Activated B cell treated with CpG ODN at 0.5 μM for 24 hours (primary cell): ENCODE measurements at regions not wholly inside any gene's neighbourhood (a gene's known extent, or its start where the extent isn't known, plus 50 kb on each side); places are given as distances from the start of the nearest gene placed in this dataset.

Source experiments
- ATAC-seq: fragments of 200-7000 bp; cut with Tn5 transposase; one replicate; pipeline ENCODE4 v1.10.0; 2021; ENCODE audit warnings: low read depth, mild to moderate bottlenecking, moderate library complexity
- CTCF ChIA-PET: fragments of 350-600 bp; sonication (Branson Sonifier 250); formaldehyde crosslinking; loops from one replicate; lab custom pipeline; 2021; ENCODE audit warnings: antibody characterized with exemption; lab: Charles Lee
- POLR2A ChIA-PET: fragments of 350-600 bp; sonication (Branson Sonifier 250); formaldehyde crosslinking; loops from one replicate; lab custom pipeline; 2021; ENCODE audit warnings: antibody characterized with exemption; lab: Charles Lee
- DNase-seq: peaks from one replicate; pipeline ENCODE4 v3.0.0; 2022
- H3K27ac Mint-ChIP-seq: one replicate; pipeline ENCODE4 v1.8.0; 2020; ENCODE audit warnings: mixed read lengths
- H3K27me3 Mint-ChIP-seq: one replicate; pipeline ENCODE4 v1.8.0; 2021; ENCODE audit warnings: mixed read lengths
- H3K36me3 Mint-ChIP-seq: one replicate; pipeline ENCODE4 v1.8.0; 2021; ENCODE audit warnings: low read depth, mixed read lengths
- H3K4me1 Mint-ChIP-seq: one replicate; pipeline ENCODE4 v1.8.0; 2021; ENCODE audit warnings: mixed read lengths
- H3K4me3 Mint-ChIP-seq: one replicate; pipeline ENCODE4 v1.8.0; 2020; ENCODE audit warnings: mild to moderate bottlenecking, mixed read lengths
- H3K9me3 Mint-ChIP-seq: one replicate; pipeline ENCODE4 v1.8.0; 2020; ENCODE audit warnings: mixed read lengths
- intact Hi-C: fragments of 100-400 bp; cut with micrococcal nuclease; formaldehyde crosslinking; loops from one replicate; pipeline ENCODE4 v1.15.1; 2024
- TF ChIP-seq, protein P1 (sequence below): fragments of 200-600 bp; IDR thresholded peaks from one replicate; pipeline ENCODE4 v1.8.0; 2022; ENCODE audit warnings: antibody characterized with exemption, mild to moderate bottlenecking

DNA sequence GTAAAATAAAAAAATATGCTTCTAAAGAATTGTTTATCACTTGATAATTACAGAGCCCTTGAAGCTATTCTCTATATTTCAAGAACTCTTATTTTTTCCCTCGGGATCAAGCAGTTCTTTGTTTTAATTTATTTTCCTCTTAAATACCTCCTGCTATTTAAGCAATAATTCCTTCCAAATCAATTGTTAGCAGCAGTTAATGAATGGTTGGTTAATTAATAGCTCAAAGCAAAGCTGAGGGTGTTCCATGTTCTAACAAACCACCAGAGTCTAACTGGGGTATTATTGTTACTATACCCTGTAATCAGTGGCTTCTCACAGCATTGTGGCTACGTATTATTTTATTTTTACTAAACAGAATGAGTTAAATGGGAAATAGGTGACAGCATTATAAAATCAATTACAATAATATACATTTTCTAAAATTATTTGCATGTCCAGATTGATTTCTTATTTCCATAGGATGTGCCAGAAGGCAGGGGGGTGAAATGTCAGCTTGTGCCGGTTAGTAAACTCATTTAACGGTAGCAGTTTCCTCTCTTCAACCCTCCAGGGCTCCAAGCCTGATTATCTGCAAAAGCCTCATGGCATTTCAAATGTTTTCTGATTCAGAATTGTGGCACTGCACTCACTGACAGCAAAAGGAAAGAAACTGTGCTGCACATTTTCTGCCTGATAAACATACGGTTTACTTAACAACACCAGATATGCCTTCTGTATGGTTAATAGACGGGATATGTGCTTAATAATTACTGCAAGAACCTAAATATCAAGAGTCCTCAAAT lies 286.9 kb upstream of the EMCN start:
- Mint-ChIP-seq H3K4me3 (no peak overlapping the region), H3K27ac (no peak overlapping the region), H3K27me3 (peaks cover 4% of the 10 kb centered on the region), H3K9me3 (no peaks in the 10 kb centered on the region), H3K36me3 (no peaks in the 10 kb centered on the region), H3K4me1 (no peaks in the 10 kb centered on the region)
- TF ChIP-seq, protein P1, sequence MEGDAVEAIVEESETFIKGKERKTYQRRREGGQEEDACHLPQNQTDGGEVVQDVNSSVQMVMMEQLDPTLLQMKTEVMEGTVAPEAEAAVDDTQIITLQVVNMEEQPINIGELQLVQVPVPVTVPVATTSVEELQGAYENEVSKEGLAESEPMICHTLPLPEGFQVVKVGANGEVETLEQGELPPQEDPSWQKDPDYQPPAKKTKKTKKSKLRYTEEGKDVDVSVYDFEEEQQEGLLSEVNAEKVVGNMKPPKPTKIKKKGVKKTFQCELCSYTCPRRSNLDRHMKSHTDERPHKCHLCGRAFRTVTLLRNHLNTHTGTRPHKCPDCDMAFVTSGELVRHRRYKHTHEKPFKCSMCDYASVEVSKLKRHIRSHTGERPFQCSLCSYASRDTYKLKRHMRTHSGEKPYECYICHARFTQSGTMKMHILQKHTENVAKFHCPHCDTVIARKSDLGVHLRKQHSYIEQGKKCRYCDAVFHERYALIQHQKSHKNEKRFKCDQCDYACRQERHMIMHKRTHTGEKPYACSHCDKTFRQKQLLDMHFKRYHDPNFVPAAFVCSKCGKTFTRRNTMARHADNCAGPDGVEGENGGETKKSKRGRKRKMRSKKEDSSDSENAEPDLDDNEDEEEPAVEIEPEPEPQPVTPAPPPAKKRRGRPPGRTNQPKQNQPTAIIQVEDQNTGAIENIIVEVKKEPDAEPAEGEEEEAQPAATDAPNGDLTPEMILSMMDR: no peak
- ChIA-PET CTCF (no interaction called here), POLR2A (no interaction called here)
- intact Hi-C loops: no loop called here
- DNase-seq: no peak
- ATAC-seq: no peak

DNA sequence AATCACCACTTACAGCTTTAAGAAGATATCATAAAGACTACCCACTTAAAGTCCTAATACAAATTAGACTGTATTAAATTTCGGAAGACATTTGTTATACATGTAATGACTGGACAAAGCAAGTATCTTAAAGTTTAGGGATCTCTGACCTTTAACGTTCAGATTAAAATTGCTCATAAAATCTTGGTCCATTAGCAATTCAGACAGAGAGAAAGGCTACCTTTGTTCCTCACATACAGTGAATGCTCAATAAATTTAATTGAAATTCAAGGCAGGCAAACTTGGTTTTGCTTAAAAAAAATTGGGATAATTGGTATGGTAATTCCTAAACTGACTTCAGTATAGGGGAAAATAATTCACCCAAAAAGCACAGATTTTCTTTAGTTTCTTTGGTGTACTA lies 285.9 kb upstream of the EMCN start:
- ATAC-seq: no peak
- POLR2A ChIA-PET: no interaction called here
- CTCF ChIA-PET: no interaction called here
- Mint-ChIP-seq H3K9me3 (no peaks in the 10 kb centered on the region), H3K27ac (no peak overlapping the region), H3K27me3 (peaks cover 4% of the 10 kb centered on the region), H3K4me3 (no peak overlapping the region), H3K4me1 (no peaks in the 10 kb centered on the region), H3K36me3 (no peaks in the 10 kb centered on the region)
- TF ChIP-seq, protein P1: no peak
- intact Hi-C loops: no loop called here
- DNase-seq: no peak

DNA sequence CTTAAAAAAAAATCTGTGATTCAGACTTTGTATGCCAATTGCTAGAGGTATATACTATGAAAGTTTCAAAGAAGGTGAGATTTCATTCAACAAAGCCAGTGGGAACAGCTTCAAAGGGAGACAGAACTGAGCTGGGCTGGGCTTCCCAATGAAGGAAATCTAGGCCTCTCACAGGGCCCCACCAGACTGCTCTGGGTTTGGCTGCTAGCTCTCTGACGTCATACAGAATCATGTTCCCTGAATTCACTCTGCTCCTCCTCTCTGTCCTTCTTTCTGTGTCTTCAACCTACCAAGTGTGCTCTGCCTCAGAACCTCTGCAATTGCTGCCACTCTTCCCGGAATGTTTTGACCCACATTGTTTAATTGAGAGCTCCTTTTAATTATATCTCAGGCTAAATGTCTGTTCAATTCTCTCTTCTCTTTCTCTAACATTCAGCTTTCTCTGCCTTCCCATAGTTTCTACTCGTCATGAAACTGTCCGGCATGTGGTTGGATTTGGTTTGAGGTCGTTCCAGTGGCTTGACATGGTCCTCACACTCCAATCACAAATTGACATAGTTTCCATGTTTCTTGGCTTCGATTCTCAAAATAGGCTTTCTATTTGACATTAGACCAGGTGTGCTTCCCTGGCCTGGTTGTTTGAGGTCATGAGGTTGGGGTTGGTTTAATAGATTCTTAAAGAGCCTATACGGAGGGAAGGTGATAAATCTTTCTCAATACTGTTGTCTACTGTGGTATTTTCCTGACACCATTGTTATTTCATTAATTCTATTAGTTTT lies 282.1 kb upstream of the EMCN start:
- ATAC-seq (no peak), DNase-seq (no peak)
- H3K36me3 Mint-ChIP-seq: no peaks in the 10 kb centered on the region
- H3K27ac Mint-ChIP-seq: no peak overlapping the region
- ChIA-PET CTCF (no interaction called here), POLR2A (no interaction called here)
- intact Hi-C loops: no loop called here
- no peak overlapping the region for H3K4me3 Mint-ChIP-seq
- peaks cover 4% of the 10 kb centered on the region for H3K27me3 Mint-ChIP-seq
- no peaks in the 10 kb centered on the region for H3K9me3 Mint-ChIP-seq
- no peaks in the 10 kb centered on the region for H3K4me1 Mint-ChIP-seq
- TF ChIP-seq, protein P1: no peak

DNA sequence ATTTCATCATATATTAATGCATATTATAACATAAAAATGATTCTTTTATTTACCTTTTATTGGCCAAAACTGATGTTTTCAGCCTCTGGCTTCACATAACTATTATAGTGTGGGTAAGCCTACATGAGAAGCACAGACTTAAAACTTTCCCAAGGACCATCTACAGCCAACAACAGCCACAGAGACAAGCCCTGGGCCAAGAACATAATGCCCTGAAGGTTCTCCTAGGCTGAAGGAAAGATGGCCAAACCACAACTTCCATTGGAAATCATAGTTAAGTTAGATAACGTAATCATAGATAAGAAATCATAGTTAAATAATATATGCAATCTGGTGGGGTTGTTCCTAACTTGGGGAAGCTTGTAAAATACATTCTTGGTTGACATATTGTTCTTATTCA lies 280.0 kb upstream of the EMCN start:
- Mint-ChIP-seq H3K36me3 (no peaks in the 10 kb centered on the region), H3K4me1 (no peaks in the 10 kb centered on the region), H3K4me3 (no peak overlapping the region), H3K27me3 (peaks cover 4% of the 10 kb centered on the region), H3K27ac (no peak overlapping the region), H3K9me3 (no peaks in the 10 kb centered on the region)
- CTCF ChIA-PET: no interaction called here
- TF ChIP-seq, protein P1: no peak
- intact Hi-C loops: no loop called here
- DNase-seq (no peak), ATAC-seq (no peak)
- POLR2A ChIA-PET: no interaction called here

DNA sequence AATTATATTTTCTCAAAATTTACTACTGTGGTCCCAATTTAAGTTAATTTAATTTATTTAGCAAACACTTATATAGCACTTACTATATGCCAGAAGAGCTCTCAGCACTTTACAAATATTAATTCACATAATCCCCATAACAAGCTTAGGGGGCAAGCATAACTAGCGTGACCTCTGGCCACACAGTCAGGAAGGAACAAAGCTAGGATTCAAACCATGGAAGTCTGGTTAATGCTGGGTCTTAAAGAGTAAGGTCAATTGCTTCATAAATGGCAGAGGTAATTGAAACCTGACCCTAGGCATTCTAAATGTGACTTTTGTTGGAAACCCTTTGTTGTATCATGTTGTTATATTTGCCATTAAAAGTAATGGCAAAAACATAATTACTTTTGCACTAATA lies 279.5 kb upstream of the EMCN start:
- peaks cover 4% of the 10 kb centered on the region for H3K27me3 Mint-ChIP-seq
- DNase-seq (no peak), ATAC-seq (no peak)
- H3K4me3 Mint-ChIP-seq: no peak overlapping the region
- H3K27ac Mint-ChIP-seq: no peak overlapping the region
- ChIA-PET POLR2A (no interaction called here), CTCF (no interaction called here)
- no peaks in the 10 kb centered on the region for H3K36me3 Mint-ChIP-seq
- intact Hi-C loops: no loop called here
- no peaks in the 10 kb centered on the region for H3K4me1 Mint-ChIP-seq
- H3K9me3 Mint-ChIP-seq: no peaks in the 10 kb centered on the region
- TF ChIP-seq, protein P1: no peak
